ENCODE measurements at regions not wholly inside any gene's neighbourhood (a gene's known extent, or its start where the extent isn't known, plus 50 kb on each side); places are given as distances from the start of the nearest gene placed in this dataset.

DNA sequence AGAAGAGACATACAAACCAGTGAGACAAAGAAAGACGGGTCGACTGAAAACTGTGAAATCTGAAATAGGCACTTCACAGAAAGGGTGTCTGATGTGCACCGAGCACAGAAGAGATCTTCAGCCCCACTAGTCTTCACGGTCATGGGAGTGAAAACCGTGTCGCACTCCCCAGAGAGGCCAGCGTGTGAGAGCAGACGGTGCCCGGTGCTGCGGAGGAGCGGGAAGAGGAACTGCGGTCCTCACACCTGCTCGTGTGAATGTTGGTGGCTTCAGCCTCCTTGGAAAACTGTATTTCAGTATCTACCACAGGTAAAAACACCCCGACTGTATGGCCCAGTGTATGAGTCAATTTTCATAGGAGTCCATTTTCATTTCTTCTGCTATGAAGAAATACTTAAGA, 382.9 kb downstream of the BRD1 start:
- Histone ChIP-seq H3K4me2 (no peak overlapping the region), H3K27me3 (no peaks in the 10 kb centered on the region), H3K4me1 (peaks cover 0 to 5% (median 0%) of the 10 kb centered on the region in 10 experiments; a peak in 3 of 20 replicates), H4K20me1 (no peaks in the 10 kb centered on the region), H3K36me3 (no peaks in the 10 kb centered on the region), H3K27ac (no peak overlapping the region), H3K9me3 (replicated peaks in 1 of 11) (no peaks in the 10 kb centered on the region), H3K4me3 (no peak overlapping the region), H3K9ac (no peak overlapping the region)
- no peak for TF ChIP-seq Cebpa-rat (IDR thresholded peaks at IDR 0.05)

DNA sequence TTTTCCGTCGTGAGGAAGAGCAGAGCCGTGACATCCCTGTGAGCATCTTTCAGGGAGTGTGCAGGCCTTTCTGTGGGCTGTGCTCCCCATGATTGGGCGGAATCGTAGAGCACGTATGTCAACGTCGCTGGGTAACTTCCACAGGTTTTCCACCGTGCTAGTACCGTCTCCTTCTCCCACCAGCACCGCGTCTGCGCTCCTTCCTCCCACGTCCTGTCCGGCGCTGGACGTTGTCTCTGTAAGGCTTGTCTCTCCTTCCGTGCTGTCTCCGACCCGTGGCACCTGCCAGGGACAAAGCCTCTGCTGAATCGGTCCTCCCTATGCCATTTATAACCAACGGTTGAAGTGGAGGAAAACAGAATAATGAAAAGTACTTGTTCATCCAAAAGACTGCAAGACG, 386.7 kb downstream of the BRD1 start:
- no peaks in the 10 kb centered on the region for H4K20me1 ChIP-seq
- H3K9me3 ChIP-seq (replicated peaks in 1 of 11), result no peaks in the 10 kb centered on the region
- H3K27ac ChIP-seq, result no peak overlapping the region
- no peak overlapping the region for H3K4me2 ChIP-seq
- H3K4me1 ChIP-seq, result no peaks in the 10 kb centered on the region
- H3K27me3 ChIP-seq, result no peaks in the 10 kb centered on the region
- no peak for TF ChIP-seq Cebpa-rat (IDR thresholded peaks at IDR 0.05)
- no peaks in the 10 kb centered on the region for H3K36me3 ChIP-seq
- H3K9ac ChIP-seq, result no peak overlapping the region
- no peak overlapping the region for H3K4me3 ChIP-seq

DNA sequence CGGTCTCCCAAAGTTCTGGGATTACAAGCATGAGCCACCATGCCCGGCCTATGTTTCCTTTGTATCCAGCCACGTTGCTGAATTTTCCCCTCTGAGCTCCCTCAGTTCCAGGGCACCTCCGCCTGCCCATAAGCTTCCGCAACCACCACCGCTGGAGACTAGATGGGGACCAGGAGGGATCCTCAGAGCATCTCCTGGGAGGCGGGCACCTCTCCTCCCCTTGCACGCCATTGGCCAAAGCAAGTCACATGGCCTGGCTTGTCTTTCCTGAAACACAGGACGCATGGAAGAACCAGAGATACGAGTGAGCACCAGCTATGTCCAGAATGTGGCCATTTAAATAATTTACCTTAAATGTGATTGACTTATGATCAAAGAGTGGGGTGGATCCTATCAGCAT, 388.3 kb downstream of the BRD1 start:
- peaks cover 0 to 12% (median 5%) of the 10 kb centered on the region in 11 experiments; a peak in 9 of 22 replicates for H3K9me3 ChIP-seq (replicated peaks in 1 of 11)
- no peak overlapping the region for H3K27ac ChIP-seq
- H3K36me3 ChIP-seq, result no peaks in the 10 kb centered on the region
- TF ChIP-seq Cebpa-rat (IDR thresholded peaks at IDR 0.05), result no peak
- H3K4me2 ChIP-seq, result no peak overlapping the region
- no peak overlapping the region for H3K4me3 ChIP-seq
- H3K27me3 ChIP-seq, result no peaks in the 10 kb centered on the region
- 0 out of 20 replicates have a peak, but pooled peaks cover 0 to under 1% (median 0%) of the 10 kb centered on the region in 10 experiments for H3K4me1 ChIP-seq
- H3K9ac ChIP-seq, result no peak overlapping the region
- no peaks in the 10 kb centered on the region for H4K20me1 ChIP-seq

DNA sequence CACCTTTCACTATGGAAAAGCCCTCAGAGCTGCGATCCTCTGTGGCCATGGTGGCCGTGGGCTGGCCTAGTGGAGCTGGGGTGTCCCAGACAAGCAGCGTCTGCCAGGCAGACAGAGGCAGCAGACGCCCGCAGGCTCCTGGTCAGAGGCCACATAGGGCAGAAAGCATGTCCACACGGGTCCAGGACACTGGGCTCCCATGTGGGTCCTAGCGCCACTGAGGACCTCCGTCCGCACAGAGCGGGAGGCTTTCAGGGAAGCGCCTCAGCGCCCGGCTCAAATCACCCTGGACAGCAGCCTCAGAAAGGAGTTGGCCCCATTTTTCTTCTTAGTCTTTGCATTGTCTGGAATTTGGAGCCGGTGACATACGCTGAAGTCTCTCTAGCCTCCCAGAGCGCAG, 389.7 kb downstream of the BRD1 start:
- Histone ChIP-seq H3K36me3 (no peaks in the 10 kb centered on the region), H3K27ac (no peak overlapping the region), H3K4me1 (peaks cover 0 to 7% (median 0%) of the 10 kb centered on the region in 10 experiments; a peak in 1 of 20 replicates), H3K9me3 (replicated peaks in 1 of 11) (peaks cover 0 to 17% (median 6%) of the 10 kb centered on the region in 11 experiments; a peak in 10 of 22 replicates), H3K27me3 (no peaks in the 10 kb centered on the region), H3K4me2 (no peak overlapping the region), H3K4me3 (no peak overlapping the region), H4K20me1 (no peaks in the 10 kb centered on the region), H3K9ac (no peak overlapping the region)
- no peak for TF ChIP-seq Cebpa-rat (IDR thresholded peaks at IDR 0.05)

DNA sequence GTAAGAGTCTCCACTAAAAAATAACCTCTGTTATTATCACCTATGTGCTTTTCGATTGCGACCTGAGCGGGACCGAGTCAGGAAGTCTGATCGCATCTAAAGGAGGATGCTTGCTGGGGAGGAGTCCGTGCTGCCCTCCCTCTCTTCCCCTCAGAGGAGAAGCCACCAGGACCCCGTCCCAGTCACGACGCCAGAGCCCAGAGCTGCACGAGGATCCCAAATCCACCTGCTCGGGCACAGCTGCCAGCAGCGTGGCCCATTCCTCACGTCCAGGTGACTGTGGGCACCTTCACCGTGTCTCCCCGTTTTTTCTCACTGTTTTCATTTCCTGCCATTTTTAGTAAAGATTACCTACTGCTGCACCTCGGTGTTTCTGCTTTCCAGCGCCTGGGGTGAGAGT, 390.3 kb downstream of the BRD1 start:
- H3K4me3 ChIP-seq, result no peak overlapping the region
- no peak overlapping the region for H3K4me2 ChIP-seq
- H3K9me3 ChIP-seq (replicated peaks in 1 of 11), result peaks cover 0 to 17% (median 6%) of the 10 kb centered on the region in 11 experiments; a peak in 10 of 22 replicates
- no peaks in the 10 kb centered on the region for H3K27me3 ChIP-seq
- TF ChIP-seq Cebpa-rat (IDR thresholded peaks at IDR 0.05), result no peak
- H3K36me3 ChIP-seq, result no peaks in the 10 kb centered on the region
- H4K20me1 ChIP-seq, result no peaks in the 10 kb centered on the region
- no peak overlapping the region for H3K9ac ChIP-seq
- H3K4me1 ChIP-seq, result peaks cover 0 to 7% (median 0%) of the 10 kb centered on the region in 10 experiments; a peak in 5 of 20 replicates
- H3K27ac ChIP-seq, result no peak overlapping the region

DNA sequence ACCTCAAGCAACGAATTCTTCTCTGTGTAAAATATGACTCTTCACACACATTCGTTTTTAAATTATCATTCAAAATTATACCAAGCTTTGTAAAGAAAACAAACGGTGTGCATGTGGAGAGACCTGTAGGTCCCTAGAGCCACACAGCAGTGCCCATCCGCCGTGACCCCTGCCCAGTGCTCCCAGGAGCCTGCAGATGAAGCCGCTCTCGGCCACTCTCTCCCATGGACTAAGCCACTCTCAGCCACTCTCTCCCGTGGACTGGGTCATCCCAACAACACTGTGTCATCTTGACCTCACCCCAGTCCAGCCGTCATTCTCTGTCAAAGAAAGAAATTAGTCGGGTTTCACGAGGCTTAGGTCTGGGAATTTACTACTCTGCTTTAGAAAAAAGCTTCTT, 391.6 kb downstream of the BRD1 start:
- H3K36me3 ChIP-seq, result no peaks in the 10 kb centered on the region
- H3K4me2 ChIP-seq, result no peak overlapping the region
- no peak overlapping the region for H3K27ac ChIP-seq
- H3K4me1 ChIP-seq, result peaks cover 0 to 15% (median 8%) of the 10 kb centered on the region in 10 experiments; a peak in 16 of 20 replicates
- peaks cover 0 to 17% (median 6%) of the 10 kb centered on the region in 11 experiments; a peak in 10 of 22 replicates for H3K9me3 ChIP-seq (replicated peaks in 1 of 11)
- H3K27me3 ChIP-seq, result no peaks in the 10 kb centered on the region
- H3K9ac ChIP-seq, result no peak overlapping the region
- no peak for TF ChIP-seq Cebpa-rat (IDR thresholded peaks at IDR 0.05)
- H4K20me1 ChIP-seq, result no peaks in the 10 kb centered on the region
- no peak overlapping the region for H3K4me3 ChIP-seq

DNA sequence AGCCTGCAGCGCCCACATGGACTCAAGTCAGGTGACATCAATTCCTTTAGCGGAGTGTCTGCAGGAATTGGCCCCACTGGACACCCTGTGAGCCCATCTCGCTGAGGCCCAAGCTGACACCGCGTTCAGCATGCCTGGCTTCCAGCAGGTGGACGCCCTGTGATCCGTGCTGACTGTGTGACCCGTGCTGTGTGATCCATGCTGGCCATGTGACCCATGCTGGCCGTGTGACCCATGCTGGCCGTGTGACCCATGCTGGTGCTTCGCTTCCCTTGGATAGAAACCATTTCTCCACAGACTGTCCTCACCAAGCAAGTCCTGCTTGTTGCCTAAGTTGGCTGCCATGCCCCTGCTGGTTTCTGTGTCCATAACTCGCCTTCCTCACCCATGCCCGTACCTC, 392.1 kb downstream of the BRD1 start:
- peaks cover 0 to 17% (median 6%) of the 10 kb centered on the region in 11 experiments; a peak in 10 of 22 replicates for H3K9me3 ChIP-seq (replicated peaks in 1 of 11)
- TF ChIP-seq Cebpa-rat (IDR thresholded peaks at IDR 0.05), result no peak
- H3K4me3 ChIP-seq, result no peak overlapping the region
- H3K9ac ChIP-seq, result no peak overlapping the region
- no peaks in the 10 kb centered on the region for H4K20me1 ChIP-seq
- no peaks in the 10 kb centered on the region for H3K36me3 ChIP-seq
- H3K4me2 ChIP-seq, result no peak overlapping the region
- no peak overlapping the region for H3K27ac ChIP-seq
- H3K4me1 ChIP-seq, result peaks cover 0 to 17% (median 9%) of the 10 kb centered on the region in 10 experiments; a peak in 16 of 20 replicates
- H3K27me3 ChIP-seq, result no peaks in the 10 kb centered on the region

DNA sequence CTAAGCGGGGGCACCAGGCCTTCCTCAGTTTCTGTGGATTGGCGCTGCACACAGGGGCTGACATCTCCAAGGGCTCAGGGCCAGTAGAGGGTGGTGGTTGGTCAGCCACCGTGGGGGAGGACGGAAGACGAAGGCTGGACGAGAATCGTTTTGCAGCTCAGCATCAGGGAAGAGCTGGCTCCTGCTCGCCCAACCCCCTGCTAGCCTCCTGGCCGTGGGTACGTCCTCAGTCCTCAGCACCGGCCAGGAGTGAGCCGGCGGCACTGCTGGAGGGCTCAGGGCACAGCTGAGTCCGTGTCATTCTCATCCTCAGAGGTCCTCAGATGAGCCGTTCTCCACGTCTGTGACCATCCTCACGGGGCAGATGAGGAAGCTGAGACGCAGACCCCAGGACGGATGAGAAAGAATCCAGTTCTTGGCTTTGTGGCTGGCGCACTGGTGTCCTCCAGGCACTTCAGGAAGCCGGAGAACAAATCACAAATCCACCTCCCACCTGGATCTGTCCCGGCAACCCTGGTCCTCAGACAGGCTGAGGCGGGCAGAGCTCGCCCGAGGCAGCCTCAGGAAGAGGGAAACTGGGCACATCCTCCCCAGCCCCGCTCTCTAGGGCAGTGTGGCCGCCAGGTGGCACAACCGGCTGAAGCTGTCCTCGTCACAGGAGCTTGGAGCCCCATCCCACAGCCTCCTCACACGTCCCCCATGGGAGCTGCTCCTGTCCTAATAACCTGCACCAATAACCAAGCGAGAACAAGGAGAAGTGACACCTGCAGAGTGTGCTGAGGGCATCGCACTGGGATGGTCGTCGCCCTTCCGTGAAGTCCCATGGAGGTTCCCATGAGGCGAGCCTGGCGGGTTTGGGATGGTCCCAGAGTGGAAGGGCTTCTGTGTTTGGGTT, 393.7 kb downstream of the BRD1 start:
- H3K36me3 ChIP-seq, result no peaks in the 10 kb centered on the region
- no peak overlapping the region for H3K4me3 ChIP-seq
- H3K4me2 ChIP-seq, result no peak overlapping the region
- no peak overlapping the region for H3K27ac ChIP-seq
- H3K9ac ChIP-seq, result no peak overlapping the region
- TF ChIP-seq Cebpa-rat (IDR thresholded peaks at IDR 0.05), result no peak
- no peaks in the 10 kb centered on the region for H3K27me3 ChIP-seq
- peaks cover 0 to 17% (median 9%) of the 10 kb centered on the region in 10 experiments; a peak in 16 of 20 replicates for H3K4me1 ChIP-seq
- peaks cover 0 to 17% (median 6%) of the 10 kb centered on the region in 11 experiments; a peak in 10 of 22 replicates for H3K9me3 ChIP-seq (replicated peaks in 1 of 11)
- no peaks in the 10 kb centered on the region for H4K20me1 ChIP-seq

DNA sequence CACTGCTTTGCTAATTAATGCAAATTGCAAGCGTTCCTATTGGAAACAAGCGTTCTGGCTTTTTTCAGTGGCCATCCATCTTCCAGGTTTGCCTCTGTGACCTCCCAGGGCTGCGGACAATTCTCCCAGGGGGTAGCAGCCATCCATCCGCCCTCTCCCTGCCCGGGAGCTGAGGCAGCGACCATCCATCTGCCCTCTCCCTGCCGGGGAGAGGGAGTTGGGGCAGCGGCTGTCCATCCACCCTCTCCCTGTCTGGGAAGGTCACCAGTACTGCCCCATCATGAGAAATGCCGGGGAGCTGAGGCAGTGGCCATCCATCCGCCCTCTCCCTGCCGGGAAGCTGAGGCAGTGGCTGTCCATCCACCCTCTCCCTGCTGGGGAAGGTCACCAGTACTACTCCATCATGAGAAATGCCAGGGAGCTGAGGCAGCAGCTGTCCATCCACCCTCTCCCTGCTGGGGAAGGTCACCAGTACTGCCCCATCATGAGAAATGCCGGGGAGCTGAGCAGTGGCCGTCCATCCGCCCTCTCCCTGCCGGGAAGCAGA, 394.7 kb downstream of the BRD1 start:
- peaks cover 0 to 17% (median 6%) of the 10 kb centered on the region in 11 experiments; a peak in 10 of 22 replicates for H3K9me3 ChIP-seq (replicated peaks in 1 of 11)

More for the DNA sequence above, 394.7 kb downstream of the BRD1 start:
- H3K9ac ChIP-seq, result no peak overlapping the region
- H3K4me3 ChIP-seq, result no peak overlapping the region
- H3K4me2 ChIP-seq, result no peak overlapping the region
- no peak for TF ChIP-seq Cebpa-rat (IDR thresholded peaks at IDR 0.05)
- H4K20me1 ChIP-seq, result no peaks in the 10 kb centered on the region
- H3K36me3 ChIP-seq, result no peaks in the 10 kb centered on the region
- no peaks in the 10 kb centered on the region for H3K27me3 ChIP-seq
- H3K4me1 ChIP-seq, result peaks cover 0 to 17% (median 9%) of the 10 kb centered on the region in 10 experiments; a peak in 16 of 20 replicates
- H3K27ac ChIP-seq, result no peak overlapping the region
